IPS-20b (cell line): ENCODE measurements at regions not wholly inside any gene's neighbourhood (a gene's known extent, or its start where the extent isn't known, plus 50 kb on each side); places are given as distances from the start of the nearest gene placed in this dataset.

Experiments used
- H3K27ac ChIP-seq: one replicate; pipeline ENCODE4 v1.5.1; 2013; ENCODE audit warnings: low read length
- H3K27me3 ChIP-seq: 2 replicates; pipeline ENCODE4 v1.6.1; 2013; ENCODE audit warnings: mild to moderate bottlenecking, low read length, inconsistent platforms; ENCODE audit not compliant: insufficient read depth
- H3K36me3 ChIP-seq: 2 replicates; pipeline ENCODE4 v1.6.1; 2013; ENCODE audit warnings: low read depth, mild to moderate bottlenecking, inconsistent platforms, low read length, moderate library complexity; ENCODE audit not compliant: insufficient read depth
- H3K4me1 ChIP-seq: 2 replicates; pipeline ENCODE4 v1.6.1; 2013; ENCODE audit warnings: mild to moderate bottlenecking, control low read depth, inconsistent platforms, low read length, moderate library complexity; ENCODE audit not compliant: insufficient read depth
- H3K4me3 ChIP-seq: 2 replicates; pipeline ENCODE4 v1.5.1; 2013; ENCODE audit warnings: mild to moderate bottlenecking, low read length, inconsistent platforms
- H3K9ac ChIP-seq: 2 replicates; pipeline ENCODE4 v1.6.1; 2013; ENCODE audit warnings: low read depth, mild to moderate bottlenecking, inconsistent platforms, low read length, moderate library complexity
- H3K9me3 ChIP-seq: 2 replicates; pipeline ENCODE4 v1.6.1; 2013; ENCODE audit warnings: mild to moderate bottlenecking, low read depth, low read length, inconsistent platforms; ENCODE audit not compliant: insufficient read depth

GRCh38 chr10:107901076-107901475 lies 736.6 kb upstream of the SORCS1 start:
- no peaks in the 10 kb centered on the region for H3K36me3 ChIP-seq
- no peak overlapping the region for H3K4me3 ChIP-seq
- H3K9me3 ChIP-seq = no peaks in the 10 kb centered on the region
- no peak overlapping the region for H3K9ac ChIP-seq
- no peak overlapping the region for H3K27ac ChIP-seq
- no peaks in the 10 kb centered on the region for H3K27me3 ChIP-seq
- H3K4me1 ChIP-seq = peaks cover 8% of the 10 kb centered on the region; the same call in 1 of the 2 replicates

GRCh38 chr10:107900131-107900530 lies 735.6 kb upstream of the SORCS1 start:
- H3K27me3 ChIP-seq = no peaks in the 10 kb centered on the region
- no peak overlapping the region for H3K9ac ChIP-seq
- no peak overlapping the region for H3K27ac ChIP-seq
- H3K36me3 ChIP-seq = no peaks in the 10 kb centered on the region
- H3K9me3 ChIP-seq = no peaks in the 10 kb centered on the region
- no peak overlapping the region for H3K4me3 ChIP-seq
- peaks cover 8% of the 10 kb centered on the region; the same call in 1 of the 2 replicates for H3K4me1 ChIP-seq

GRCh38 chr10:107899502-107900062 lies 735.1 kb upstream of the SORCS1 start:
- no peak overlapping the region for H3K27ac ChIP-seq
- H3K4me3 ChIP-seq = no peak overlapping the region
- no peaks in the 10 kb centered on the region for H3K9me3 ChIP-seq
- H3K9ac ChIP-seq = no peak overlapping the region
- no peaks in the 10 kb centered on the region for H3K27me3 ChIP-seq
- peaks cover 8% of the 10 kb centered on the region; the same call in 1 of the 2 replicates for H3K4me1 ChIP-seq
- no peaks in the 10 kb centered on the region for H3K36me3 ChIP-seq

- no peaks in the 10 kb centered on the region for H3K36me3 ChIP-seq
- H3K27ac ChIP-seq = no peak overlapping the region
- no peak overlapping the region for H3K9ac ChIP-seq
- H3K4me1 ChIP-seq = peaks cover 8% of the 10 kb centered on the region; the same call in 1 of the 2 replicates
- no peak overlapping the region for H3K4me3 ChIP-seq
- no peaks in the 10 kb centered on the region for H3K27me3 ChIP-seq
- H3K9me3 ChIP-seq = no peaks in the 10 kb centered on the region
Measured at GRCh38 chr10:107899075-107899474, 734.6 kb upstream of the SORCS1 start.

- H3K4me3 ChIP-seq = no peak overlapping the region
- H3K36me3 ChIP-seq = no peaks in the 10 kb centered on the region
- no peaks in the 10 kb centered on the region for H3K9me3 ChIP-seq
- H3K4me1 ChIP-seq = peaks cover 8% of the 10 kb centered on the region; the same call in 1 of the 2 replicates
- no peak overlapping the region for H3K9ac ChIP-seq
- H3K27me3 ChIP-seq = no peaks in the 10 kb centered on the region
- no peak overlapping the region for H3K27ac ChIP-seq
Measured at GRCh38 chr10:107898392-107898791, 733.9 kb upstream of the SORCS1 start.

GRCh38 chr10:107894516-107894915 lies 730.0 kb upstream of the SORCS1 start:
- Histone ChIP-seq H3K9ac (no peak overlapping the region), H3K4me3 (no peak overlapping the region), H3K4me1 (peaks cover 7% of the 10 kb centered on the region; the same call in 1 of the 2 replicates), H3K27me3 (no peaks in the 10 kb centered on the region), H3K36me3 (no peaks in the 10 kb centered on the region), H3K9me3 (no peaks in the 10 kb centered on the region), H3K27ac (no peak overlapping the region)

- Histone ChIP-seq H3K4me3 (no peak overlapping the region), H3K27me3 (no peaks in the 10 kb centered on the region), H3K27ac (no peak overlapping the region), H3K9ac (no peak overlapping the region), H3K4me1 (no peaks in the 10 kb centered on the region), H3K9me3 (no peaks in the 10 kb centered on the region), H3K36me3 (no peaks in the 10 kb centered on the region)
Measured at GRCh38 chr10:107889105-107889504, 724.6 kb upstream of the SORCS1 start.

- H3K36me3 ChIP-seq = no peaks in the 10 kb centered on the region
- no peak overlapping the region for H3K9ac ChIP-seq
- no peaks in the 10 kb centered on the region for H3K27me3 ChIP-seq
- H3K4me3 ChIP-seq = no peak overlapping the region
- H3K4me1 ChIP-seq = no peaks in the 10 kb centered on the region; the same call in 1 of the 2 replicates
- H3K27ac ChIP-seq = no peak overlapping the region
- H3K9me3 ChIP-seq = no peaks in the 10 kb centered on the region; the same call in 1 of the 2 replicates
Measured at GRCh38 chr10:107880185-107880584, 715.7 kb upstream of the SORCS1 start.

- Histone ChIP-seq H3K4me1 (peaks cover 4% of the 10 kb centered on the region; the same call in 1 of the 2 replicates), H3K27ac (no peak overlapping the region), H3K36me3 (no peaks in the 10 kb centered on the region), H3K9ac (no peak overlapping the region), H3K4me3 (no peak overlapping the region), H3K27me3 (no peaks in the 10 kb centered on the region), H3K9me3 (no peaks in the 10 kb centered on the region; the same call in 1 of the 2 replicates)
Measured at GRCh38 chr10:107873007-107873406, 708.5 kb upstream of the SORCS1 start.

GRCh38 chr10:107865691-107866090 lies 701.2 kb upstream of the SORCS1 start:
- Histone ChIP-seq H3K4me3 (no peak overlapping the region), H3K27ac (no peak overlapping the region), H3K9me3 (no peaks in the 10 kb centered on the region), H3K36me3 (no peaks in the 10 kb centered on the region), H3K4me1 (peaks cover 3% of the 10 kb centered on the region; the same call in 1 of the 2 replicates), H3K9ac (no peak overlapping the region), H3K27me3 (no peaks in the 10 kb centered on the region)

- H3K27me3 ChIP-seq = no peaks in the 10 kb centered on the region
- no peak overlapping the region for H3K27ac ChIP-seq
- peaks cover 2% of the 10 kb centered on the region; the same call in 1 of the 2 replicates for H3K4me1 ChIP-seq
Measured at GRCh38 chr10:107859065-107859464, 694.6 kb upstream of the SORCS1 start.

GRCh38 chr10:107856047-107856315 lies 691.5 kb upstream of the SORCS1 start:
- no peaks in the 10 kb centered on the region for H3K36me3 ChIP-seq
- H3K9ac ChIP-seq = no peak overlapping the region
- peaks cover 2% of the 10 kb centered on the region; the same call in 1 of the 2 replicates for H3K4me1 ChIP-seq
- no peak overlapping the region for H3K27ac ChIP-seq
- H3K4me3 ChIP-seq = no peak overlapping the region
- no peaks in the 10 kb centered on the region for H3K27me3 ChIP-seq
- no peaks in the 10 kb centered on the region for H3K9me3 ChIP-seq

More at GRCh38 chr10:107859065-107859464, 694.6 kb upstream of the SORCS1 start:
- Histone ChIP-seq H3K36me3 (no peaks in the 10 kb centered on the region), H3K4me3 (no peak overlapping the region), H3K9ac (no peak overlapping the region), H3K9me3 (no peaks in the 10 kb centered on the region)
